CD4-positive, alpha-beta T cell treated with Interleukin-12 subunit alpha and Interleukin-12 subunit beta, for 1 hour (primary cell): ENCODE measurements at regions not wholly inside any gene's neighbourhood (a gene's known extent, or its start where the extent isn't known, plus 50 kb on each side); places are given as distances from the start of the nearest gene placed in this dataset.

ENCODE experiments used
- DNase-seq: peaks from one replicate; pipeline ENCODE4 v3.0.0-alpha.2; 2020

DNA sequence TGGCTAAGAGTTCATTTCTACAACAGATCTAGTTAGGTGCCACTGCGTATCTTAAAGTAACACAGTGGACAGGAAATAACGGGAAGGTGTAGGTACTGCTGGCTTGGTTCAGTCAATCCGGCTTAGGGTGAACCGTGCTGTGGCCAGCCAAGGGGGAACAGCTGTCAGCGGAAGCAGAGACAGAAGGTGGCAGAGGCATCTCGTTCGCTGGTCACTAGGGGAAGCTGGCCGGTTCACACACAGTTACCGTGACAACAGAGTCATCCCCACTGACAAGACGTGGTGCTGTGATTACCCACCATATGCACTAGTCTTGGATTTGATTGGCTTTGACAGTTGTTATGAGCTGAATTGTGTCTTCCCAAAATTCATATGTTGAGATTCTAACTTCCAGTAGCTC lies 58.8 kb upstream of the HDAC4 start:
- DNase-seq: no peak

DNA sequence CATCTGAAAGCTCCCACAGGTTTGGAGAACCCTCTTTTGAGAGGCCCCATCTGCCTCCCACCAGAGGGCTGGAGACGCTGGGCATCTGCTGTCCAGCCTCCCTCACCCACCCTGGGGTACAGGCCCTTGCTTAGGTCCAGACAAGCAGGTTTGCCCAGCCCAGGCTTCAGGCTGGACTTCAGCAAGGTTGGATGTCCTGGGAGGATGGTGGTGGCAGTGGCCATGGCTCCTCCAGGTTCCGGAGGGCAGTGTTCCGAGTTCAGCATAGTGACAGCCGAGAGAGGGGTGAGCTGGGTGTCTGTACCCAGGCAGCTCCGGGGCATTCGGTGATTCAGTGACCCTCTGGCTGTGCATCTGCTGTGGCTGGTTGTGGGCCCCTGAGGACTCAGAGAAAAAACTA lies 58.2 kb upstream of the HDAC4 start:
- DNase-seq: no peak

- DNase-seq: no peak
Observed at GRCh38 chr2:239457586-239458445, 57.0 kb upstream of the HDAC4 start.

DNA sequence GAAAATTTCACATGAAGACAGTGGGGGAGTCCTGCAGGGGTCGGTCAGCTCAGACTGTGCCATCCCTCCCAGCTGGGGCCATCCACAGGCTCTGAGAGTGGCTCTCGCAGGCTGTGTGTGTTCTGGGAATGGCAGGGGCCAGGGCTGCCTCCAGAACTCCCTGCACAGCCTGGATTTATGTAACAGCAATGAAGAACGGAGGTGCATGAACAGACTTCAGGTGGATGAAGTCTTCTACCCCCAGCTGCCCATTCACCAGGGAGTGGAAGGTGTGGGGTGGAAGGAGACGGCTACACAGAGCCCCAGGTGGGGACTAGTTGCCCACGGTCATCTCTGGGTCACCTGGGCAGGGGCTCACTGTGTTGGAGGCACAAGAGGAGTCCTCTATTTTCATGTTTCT lies 56.1 kb upstream of the HDAC4 start:
- DNase-seq: no peak

- DNase-seq: no peak
Observed at GRCh38 chr2:239455436-239456203, 54.8 kb upstream of the HDAC4 start.

DNA sequence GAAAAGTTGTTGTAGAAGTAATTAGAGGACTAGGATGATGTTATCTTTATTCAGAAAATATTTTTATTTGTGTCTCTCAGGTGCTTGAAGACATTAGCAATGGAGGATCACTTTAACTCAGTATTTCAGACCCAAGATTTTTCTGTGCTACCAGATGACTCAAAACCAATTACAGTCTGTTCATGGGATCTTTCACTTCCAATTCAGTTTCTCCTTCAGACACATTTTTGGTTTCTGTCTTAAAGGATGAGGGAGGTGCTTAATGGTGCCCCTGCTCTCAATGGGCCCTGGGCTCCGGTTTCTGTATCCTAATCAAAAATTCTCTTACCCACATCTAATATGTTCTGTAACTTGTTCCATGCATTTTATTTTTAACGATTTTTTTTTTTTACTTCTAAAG lies 53.7 kb upstream of the HDAC4 start:
- no peak for DNase-seq
